ENCODE measurements at regions not wholly inside any gene's neighbourhood (a gene's known extent, or its start where the extent isn't known, plus 50 kb on each side); places are given as distances from the start of the nearest gene placed in this dataset.

- H3K4me3 Mint-ChIP-seq = no peak overlapping the region
- no peak overlapping the region for H3K27ac Mint-ChIP-seq
- no peaks in the 10 kb centered on the region for H3K9me3 Mint-ChIP-seq
- H3K36me3 Mint-ChIP-seq (ENCODE audit: low read depth) = no peaks in the 10 kb centered on the region
- peaks cover 27% of the 10 kb centered on the region for H3K4me1 Mint-ChIP-seq (ENCODE audit: low read depth)
- H3K27me3 Mint-ChIP-seq = peaks cover 7% of the 10 kb centered on the region
Observed at GRCh38 chr10:88086187-88086960, 222.9 kb downstream of the PTEN start.

GRCh38 chr10:88088441-88089340, 225.3 kb downstream of the PTEN start:
- Mint-ChIP-seq H3K27me3 (peaks cover 7% of the 10 kb centered on the region), H3K9me3 (no peaks in the 10 kb centered on the region), H3K27ac (no peak overlapping the region), H3K36me3 (ENCODE audit: low read depth) (no peaks in the 10 kb centered on the region), H3K4me1 (ENCODE audit: low read depth) (peaks cover 37% of the 10 kb centered on the region), H3K4me3 (no peak overlapping the region)

GRCh38 chr10:88089498-88089897, 226.1 kb downstream of the PTEN start:
- H3K27me3 Mint-ChIP-seq = peaks cover 10% of the 10 kb centered on the region

GRCh38 chr10:88090568-88091214, 227.3 kb downstream of the PTEN start:
- Mint-ChIP-seq H3K4me1 (ENCODE audit: low read depth) (peaks cover 37% of the 10 kb centered on the region), H3K36me3 (ENCODE audit: low read depth) (no peaks in the 10 kb centered on the region), H3K27me3 (peaks cover 15% of the 10 kb centered on the region), H3K4me3 (peak overlapping the region; percentile 18), H3K27ac (peak overlapping the region; percentile 76), H3K9me3 (no peaks in the 10 kb centered on the region)

More at GRCh38 chr10:88089498-88089897, 226.1 kb downstream of the PTEN start:
- H3K27ac Mint-ChIP-seq = no peak overlapping the region
- peaks cover 37% of the 10 kb centered on the region for H3K4me1 Mint-ChIP-seq (ENCODE audit: low read depth)
- no peaks in the 10 kb centered on the region for H3K9me3 Mint-ChIP-seq
- H3K4me3 Mint-ChIP-seq = no peak overlapping the region
- no peaks in the 10 kb centered on the region for H3K36me3 Mint-ChIP-seq (ENCODE audit: low read depth)

- Mint-ChIP-seq H3K4me1 (ENCODE audit: low read depth) (peaks cover 37% of the 10 kb centered on the region), H3K27ac (peak overlapping the region; percentile 74), H3K36me3 (ENCODE audit: low read depth) (no peaks in the 10 kb centered on the region), H3K9me3 (no peaks in the 10 kb centered on the region), H3K4me3 (no peak overlapping the region), H3K27me3 (peaks cover 15% of the 10 kb centered on the region)
Observed at GRCh38 chr10:88091490-88092061, 228.2 kb downstream of the PTEN start.

GRCh38 chr10:88092265-88092664, 228.8 kb downstream of the PTEN start:
- no peak overlapping the region for H3K27ac Mint-ChIP-seq
- H3K27me3 Mint-ChIP-seq = peaks cover 15% of the 10 kb centered on the region
- no peaks in the 10 kb centered on the region for H3K36me3 Mint-ChIP-seq (ENCODE audit: low read depth)
- H3K4me1 Mint-ChIP-seq (ENCODE audit: low read depth) = peaks cover 37% of the 10 kb centered on the region
- H3K4me3 Mint-ChIP-seq = no peak overlapping the region
- H3K9me3 Mint-ChIP-seq = no peaks in the 10 kb centered on the region

GRCh38 chr10:88092973-88093372, 229.5 kb downstream of the PTEN start:
- peaks cover 19% of the 10 kb centered on the region for H3K27me3 Mint-ChIP-seq
- H3K9me3 Mint-ChIP-seq = no peaks in the 10 kb centered on the region
- no peak overlapping the region for H3K4me3 Mint-ChIP-seq
- no peak overlapping the region for H3K27ac Mint-ChIP-seq
- H3K36me3 Mint-ChIP-seq (ENCODE audit: low read depth) = no peaks in the 10 kb centered on the region
- H3K4me1 Mint-ChIP-seq (ENCODE audit: low read depth) = peaks cover 37% of the 10 kb centered on the region

- no peak overlapping the region for H3K27ac Mint-ChIP-seq
- no peak overlapping the region for H3K4me3 Mint-ChIP-seq
- no peaks in the 10 kb centered on the region for H3K9me3 Mint-ChIP-seq
- peaks cover 37% of the 10 kb centered on the region for H3K4me1 Mint-ChIP-seq (ENCODE audit: low read depth)
- H3K27me3 Mint-ChIP-seq = peaks cover 20% of the 10 kb centered on the region
- no peaks in the 10 kb centered on the region for H3K36me3 Mint-ChIP-seq (ENCODE audit: low read depth)
Observed at GRCh38 chr10:88094795-88095194, 231.4 kb downstream of the PTEN start.

GRCh38 chr10:88095223-88095721, 231.8 kb downstream of the PTEN start:
- Mint-ChIP-seq H3K36me3 (ENCODE audit: low read depth) (no peaks in the 10 kb centered on the region), H3K27ac (no peak overlapping the region), H3K4me1 (ENCODE audit: low read depth) (peaks cover 32% of the 10 kb centered on the region), H3K9me3 (no peaks in the 10 kb centered on the region), H3K27me3 (peaks cover 15% of the 10 kb centered on the region), H3K4me3 (no peak overlapping the region)

GRCh38 chr10:88095778-88096431, 232.5 kb downstream of the PTEN start:
- Mint-ChIP-seq H3K27ac (no peak overlapping the region), H3K36me3 (ENCODE audit: low read depth) (no peaks in the 10 kb centered on the region), H3K4me3 (no peak overlapping the region), H3K9me3 (no peaks in the 10 kb centered on the region), H3K27me3 (peaks cover 13% of the 10 kb centered on the region), H3K4me1 (ENCODE audit: low read depth) (peaks cover 26% of the 10 kb centered on the region)

- H3K27me3 Mint-ChIP-seq = peaks cover 13% of the 10 kb centered on the region
- H3K27ac Mint-ChIP-seq = no peak overlapping the region
- no peaks in the 10 kb centered on the region for H3K9me3 Mint-ChIP-seq
- no peaks in the 10 kb centered on the region for H3K36me3 Mint-ChIP-seq (ENCODE audit: low read depth)
- H3K4me3 Mint-ChIP-seq = no peak overlapping the region
- peaks cover 14% of the 10 kb centered on the region for H3K4me1 Mint-ChIP-seq (ENCODE audit: low read depth)
Observed at GRCh38 chr10:88097092-88097516, 233.7 kb downstream of the PTEN start.

- Mint-ChIP-seq H3K27me3 (peaks cover 13% of the 10 kb centered on the region), H3K9me3 (no peaks in the 10 kb centered on the region), H3K36me3 (ENCODE audit: low read depth) (no peaks in the 10 kb centered on the region), H3K4me1 (ENCODE audit: low read depth) (peaks cover 9% of the 10 kb centered on the region), H3K4me3 (no peak overlapping the region), H3K27ac (no peak overlapping the region)
Observed at GRCh38 chr10:88097536-88097935, 234.1 kb downstream of the PTEN start.

GRCh38 chr10:88100281-88100680, 236.9 kb downstream of the PTEN start:
- H3K4me1 Mint-ChIP-seq (ENCODE audit: low read depth) = peaks cover 21% of the 10 kb centered on the region
- peaks cover 5% of the 10 kb centered on the region for H3K27me3 Mint-ChIP-seq

GRCh38 chr10:88101666-88102065, 238.2 kb downstream of the PTEN start:
- no peak overlapping the region for H3K27ac Mint-ChIP-seq
- H3K4me3 Mint-ChIP-seq = no peak overlapping the region
- H3K9me3 Mint-ChIP-seq = no peaks in the 10 kb centered on the region
- peaks cover 5% of the 10 kb centered on the region for H3K27me3 Mint-ChIP-seq
- H3K36me3 Mint-ChIP-seq (ENCODE audit: low read depth) = no peaks in the 10 kb centered on the region
- peaks cover 25% of the 10 kb centered on the region for H3K4me1 Mint-ChIP-seq (ENCODE audit: low read depth)

More at GRCh38 chr10:88100281-88100680, 236.9 kb downstream of the PTEN start:
- Mint-ChIP-seq H3K4me3 (no peak overlapping the region), H3K9me3 (no peaks in the 10 kb centered on the region), H3K27ac (no peak overlapping the region), H3K36me3 (ENCODE audit: low read depth) (no peaks in the 10 kb centered on the region)
